PC-3 (cell line): ENCODE measurements at regions not wholly inside any gene's neighbourhood (a gene's known extent, or its start where the extent isn't known, plus 50 kb on each side); places are given as distances from the start of the nearest gene placed in this dataset.

Experiments used
- ATAC-seq: fragments of 200-7000 bp; cut with Tn5 transposase; 2 replicates; pipeline ENCODE4 v1.9.1; 2020; ENCODE audit warnings: mild to moderate bottlenecking, moderate library complexity
- BruUV-seq: library from RNA; stranded (reverse); fragments of 400-500 nt; replicated peaks from 2 replicates; lab custom pipeline; 2021; lab: Mats Ljungman, UMichigan
- CTCF ChIA-PET: fragments of 300-600 bp; sonication (Branson Sonifier 250); formaldehyde crosslinking; loops from one replicate; lab custom pipeline; 2022; ENCODE audit warnings: antibody characterized with exemption; lab: Charles Lee
- POLR2A ChIA-PET: fragments of 300-600 bp; sonication (Branson Sonifier 250); formaldehyde crosslinking; loops from one replicate; lab custom pipeline; 2022; ENCODE audit warnings: antibody characterized with exemption; ENCODE audit not compliant: unreplicated experiment; lab: Charles Lee
- DNase-seq: peaks from one replicate; pipeline ENCODE4 v3.0.0-alpha.2; 2015
- H2AFZ ChIP-seq: fragments of 300-600 bp; sonication (generic); 2 replicates; pipeline ENCODE4 v1.6.0; 2016; ENCODE audit warnings: antibody characterized with exemption, low read length
- H3F3A ChIP-seq: fragments of 300-600 bp; sonication (generic); one replicate; pipeline ENCODE4 v1.6.0; 2017; ENCODE audit warnings: antibody characterized with exemption, low read length, control low read depth, mild to moderate bottlenecking; ENCODE audit not compliant: unreplicated experiment
- H3K27ac ChIP-seq: fragments of 300-600 bp; sonication (generic); 2 replicates; pipeline ENCODE4 v1.5.1; 2016; ENCODE audit warnings: mild to moderate bottlenecking, low read length
- H3K27me3 ChIP-seq: fragments of 300-600 bp; sonication (generic); 2 replicates; pipeline ENCODE4 v1.6.1; 2016; ENCODE audit warnings: low read length, mixed read lengths
- H3K36me3 ChIP-seq: fragments of 300-600 bp; sonication (generic); 2 replicates; pipeline ENCODE4 v1.6.1; 2016; ENCODE audit warnings: low read depth, mixed run types, low read length, mixed read lengths
- H3K4me1 ChIP-seq: fragments of 300-600 bp; sonication (generic); 2 replicates; pipeline ENCODE4 v1.5.1; 2016; ENCODE audit warnings: low read length; ENCODE audit not compliant: insufficient read depth
- H3K4me2 ChIP-seq: fragments of 300-600 bp; sonication (generic); 2 replicates; pipeline ENCODE4 v1.6.0; 2016; ENCODE audit warnings: low read length
- H3K4me3 ChIP-seq: fragments of 300-600 bp; sonication (generic); 2 replicates; pipeline ENCODE4 v1.5.1; 2016; ENCODE audit warnings: mild to moderate bottlenecking, low read length, mixed read lengths
- H3K79me2 ChIP-seq: fragments of 300-600 bp; sonication (generic); 2 replicates; pipeline ENCODE4 v1.6.1; 2017; ENCODE audit warnings: low read length, mixed read lengths
- H3K9ac ChIP-seq: fragments of 300-600 bp; sonication (generic); 2 replicates; pipeline ENCODE4 v1.6.0; 2016; ENCODE audit warnings: mild to moderate bottlenecking, low read length
- H3K9me2 ChIP-seq: fragments of 300-600 bp; sonication (generic); replicated peaks from 2 replicates; pipeline ENCODE4 v1.6.1; 2016; ENCODE audit warnings: mixed run types, low read length, mixed read lengths
- H3K9me3 ChIP-seq: fragments of 300-600 bp; sonication (generic); 2 replicates; pipeline ENCODE4 v1.6.1; 2016; ENCODE audit warnings: low read length, mixed read lengths
- H4K20me1 ChIP-seq: fragments of 300-600 bp; sonication (generic); 2 replicates; pipeline ENCODE4 v1.6.1; 2016; ENCODE audit warnings: low read length, mixed read lengths
- EZH2 ChIP-seq: fragments of 300-600 bp; sonication (generic); IDR thresholded peaks from one replicate; pipeline ENCODE4 v1.6.1; 2017; ENCODE audit warnings: antibody characterized with exemption, mild to moderate bottlenecking, low read length; ENCODE audit not compliant: unreplicated experiment
- EZH2phosphoT487 ChIP-seq: fragments of 300-600 bp; sonication (generic); IDR thresholded peaks from 2 replicates; pipeline ENCODE4 v1.6.1; 2018; ENCODE audit warnings: mild to moderate bottlenecking, antibody characterized with exemption, low read length, borderline replicate concordance
- intact Hi-C: fragments of 100-400 bp; cut with micrococcal nuclease; formaldehyde crosslinking; loops from 2 replicates; pipeline ENCODE4 v1.9.0; 2023
- TF ChIP-seq, protein P1 (sequence below): fragments of 300-600 bp; sonication (generic); conservative IDR thresholded peaks from 2 replicates; pipeline ENCODE4 v1.5.1; 2017; ENCODE audit warnings: antibody characterized with exemption, low read depth, mild to moderate bottlenecking, low read length

- no peak overlapping the region for H3K4me3 ChIP-seq
- no peaks in the 10 kb centered on the region for H3K36me3 ChIP-seq
- no peaks in the 10 kb centered on the region for H3K9me3 ChIP-seq
- no peaks in the 10 kb centered on the region for H3K4me1 ChIP-seq
- POLR2A ChIA-PET, result no interaction called here
- no peak overlapping the region for H3K27ac ChIP-seq
- TF ChIP-seq, protein P1, sequence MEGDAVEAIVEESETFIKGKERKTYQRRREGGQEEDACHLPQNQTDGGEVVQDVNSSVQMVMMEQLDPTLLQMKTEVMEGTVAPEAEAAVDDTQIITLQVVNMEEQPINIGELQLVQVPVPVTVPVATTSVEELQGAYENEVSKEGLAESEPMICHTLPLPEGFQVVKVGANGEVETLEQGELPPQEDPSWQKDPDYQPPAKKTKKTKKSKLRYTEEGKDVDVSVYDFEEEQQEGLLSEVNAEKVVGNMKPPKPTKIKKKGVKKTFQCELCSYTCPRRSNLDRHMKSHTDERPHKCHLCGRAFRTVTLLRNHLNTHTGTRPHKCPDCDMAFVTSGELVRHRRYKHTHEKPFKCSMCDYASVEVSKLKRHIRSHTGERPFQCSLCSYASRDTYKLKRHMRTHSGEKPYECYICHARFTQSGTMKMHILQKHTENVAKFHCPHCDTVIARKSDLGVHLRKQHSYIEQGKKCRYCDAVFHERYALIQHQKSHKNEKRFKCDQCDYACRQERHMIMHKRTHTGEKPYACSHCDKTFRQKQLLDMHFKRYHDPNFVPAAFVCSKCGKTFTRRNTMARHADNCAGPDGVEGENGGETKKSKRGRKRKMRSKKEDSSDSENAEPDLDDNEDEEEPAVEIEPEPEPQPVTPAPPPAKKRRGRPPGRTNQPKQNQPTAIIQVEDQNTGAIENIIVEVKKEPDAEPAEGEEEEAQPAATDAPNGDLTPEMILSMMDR, result no peak
- H3K9me2 ChIP-seq, result no peaks in the 10 kb centered on the region
- ATAC-seq (no peak), DNase-seq (no peak)
- H3K9ac ChIP-seq, result no peak overlapping the region
- H2AFZ ChIP-seq, result no peak overlapping the region
- no peaks in the 10 kb centered on the region for H3K79me2 ChIP-seq
- no peak overlapping the region for H3K4me2 ChIP-seq
- no peaks in the 10 kb centered on the region for H3F3A ChIP-seq
- BruUV-seq, result no TSS peak
- intact Hi-C loops, result no loop called here
- H4K20me1 ChIP-seq, result no peaks in the 10 kb centered on the region
- H3K27me3 ChIP-seq, result no peaks in the 10 kb centered on the region
- CTCF ChIA-PET, result no interaction called here
Observed at GRCh38 chr2:103817746-103818145, 1036.2 kb upstream of the POU3F3 start.

DNA sequence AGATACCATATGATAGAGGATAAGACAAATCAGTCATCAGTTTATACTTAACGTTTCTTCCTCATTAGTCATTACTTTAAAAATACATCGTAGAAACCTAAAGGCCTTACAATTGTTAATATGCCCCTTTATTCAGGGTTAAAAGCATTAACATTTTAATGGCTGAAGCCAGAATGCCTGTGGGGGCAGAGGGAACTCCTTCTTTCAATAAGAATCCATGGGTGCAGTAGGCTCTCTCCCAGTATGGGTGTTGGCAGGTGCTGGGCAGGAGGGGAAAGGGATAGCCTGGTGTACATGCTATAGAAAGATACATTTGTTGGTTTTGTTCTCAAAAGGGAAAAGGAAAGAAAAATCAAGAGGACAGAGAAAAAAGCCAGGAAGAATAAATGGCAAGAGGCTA lies 1035.7 kb upstream of the POU3F3 start:
- POLR2A ChIA-PET, result no interaction called here
- TF ChIP-seq EZH2phosphoT487 (no peak), EZH2 (no peak)
- TF ChIP-seq, protein P1, result no peak
- intact Hi-C loops, result no loop called here

DNA sequence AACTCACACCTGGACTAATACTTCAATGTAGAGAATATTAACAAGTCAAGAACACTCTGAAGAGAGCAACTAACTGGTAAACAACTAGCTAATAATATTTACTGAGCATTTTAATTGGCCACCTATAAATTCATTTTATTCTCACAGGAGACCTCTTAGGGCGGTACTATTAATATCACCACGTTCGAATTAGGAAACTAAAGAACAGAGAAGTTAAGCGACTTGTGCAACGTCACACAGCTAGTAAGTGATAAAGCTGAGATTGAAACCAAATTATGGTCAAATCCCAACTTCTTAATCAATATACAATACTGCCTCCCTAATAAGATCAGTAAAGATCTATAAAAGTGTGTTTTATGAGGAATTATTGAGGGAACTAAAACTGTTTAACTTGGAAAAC lies 1034.3 kb upstream of the POU3F3 start:
- Histone ChIP-seq H2AFZ (no peak overlapping the region), H3K9me3 (0 out of 2 replicates have a peak, but pooled peaks cover 3% of the 10 kb centered on the region), H4K20me1 (no peaks in the 10 kb centered on the region), H3K4me3 (no peak overlapping the region), H3K27ac (no peak overlapping the region), H3K4me2 (no peak overlapping the region), H3K9me2 (no peaks in the 10 kb centered on the region), H3K36me3 (no peaks in the 10 kb centered on the region), H3K79me2 (no peaks in the 10 kb centered on the region), H3K4me1 (no peaks in the 10 kb centered on the region; the same call in 1 of the 2 replicates), H3K9ac (no peak overlapping the region), H3F3A (no peaks in the 10 kb centered on the region), H3K27me3 (no peaks in the 10 kb centered on the region)
- intact Hi-C loops, result no loop called here
- DNase-seq, result no peak
- TF ChIP-seq, protein P1, result no peak
- TF ChIP-seq EZH2 (no peak), EZH2phosphoT487 (no peak)
- no peak for ATAC-seq
- ChIA-PET CTCF (no interaction called here), POLR2A (interaction anchor here (0.9 kb wide), 1 partner anchor 869 kb away, joined by 4 read pairs; no protein-coding TSS in a partner anchor)
- no TSS peak for BruUV-seq

More for the DNA sequence above, 1035.7 kb upstream of the POU3F3 start:
- BruUV-seq, result no TSS peak
- no peak for DNase-seq
- Histone ChIP-seq H3K4me3 (no peak overlapping the region), H3F3A (no peaks in the 10 kb centered on the region), H3K36me3 (no peaks in the 10 kb centered on the region), H4K20me1 (no peaks in the 10 kb centered on the region), H2AFZ (no peak overlapping the region), H3K79me2 (no peaks in the 10 kb centered on the region), H3K27me3 (no peaks in the 10 kb centered on the region), H3K27ac (no peak overlapping the region), H3K4me1 (no peaks in the 10 kb centered on the region), H3K9me3 (no peaks in the 10 kb centered on the region), H3K4me2 (no peak overlapping the region), H3K9ac (no peak overlapping the region), H3K9me2 (no peaks in the 10 kb centered on the region)
- CTCF ChIA-PET, result no interaction called here
- no peak for ATAC-seq
